KG1 (cell line): ENCODE measurements at regions not wholly inside any gene's neighbourhood (a gene's known extent, or its start where the extent isn't known, plus 50 kb on each side); places are given as distances from the start of the nearest gene placed in this dataset.

Source experiments
- DNase-seq: peaks from one replicate; lab custom pipeline; 2025; lab: John Stamatoyannopoulos, UW

GRCh38 chr21:36532769-36533467 lies 53.0 kb upstream of the CLDN14 start:
- DNase-seq: no peak

- DNase-seq: no peak
Measured at GRCh38 chr21:36533468-36533848, 53.5 kb upstream of the CLDN14 start.

GRCh38 chr21:36534656-36535055 lies 54.7 kb upstream of the CLDN14 start:
- DNase-seq: no peak

GRCh38 chr21:36535618-36536241 lies 55.8 kb upstream of the CLDN14 start:
- DNase-seq: no peak

- DNase-seq: no peak
Measured at GRCh38 chr21:36538761-36539160, 58.8 kb upstream of the CLDN14 start.

- DNase-seq: no peak
Measured at GRCh38 chr21:36539434-36540150, 59.7 kb upstream of the CLDN14 start.

GRCh38 chr21:36540700-36541099 lies 60.8 kb upstream of the CLDN14 start:
- DNase-seq: no peak

GRCh38 chr21:36541721-36542139 lies 61.8 kb upstream of the CLDN14 start:
- no peak for DNase-seq

- no peak for DNase-seq
Measured at GRCh38 chr21:36542312-36543101, 62.6 kb upstream of the CLDN14 start.

- DNase-seq: no peak
Measured at GRCh38 chr21:36543924-36544323, 64.0 kb upstream of the CLDN14 start.

- DNase-seq: no peak
Measured at GRCh38 chr21:36544545-36544944, 64.6 kb upstream of the CLDN14 start.

- DNase-seq: no peak
Measured at GRCh38 chr21:36545776-36546511, 66.0 kb upstream of the CLDN14 start.

- DNase-seq: no peak
Measured at GRCh38 chr21:36547464-36547863, 67.5 kb upstream of the CLDN14 start.

- no peak for DNase-seq
Measured at GRCh38 chr21:36548866-36549265, 68.9 kb upstream of the CLDN14 start.

- DNase-seq: no peak
Measured at GRCh38 chr21:36549470-36549869, 69.5 kb upstream of the CLDN14 start.

- no peak for DNase-seq
Measured at GRCh38 chr21:36550761-36551160, 70.8 kb upstream of the CLDN14 start.

- DNase-seq: no peak
Measured at GRCh38 chr21:36551321-36551720, 71.4 kb upstream of the CLDN14 start.

- DNase-seq: no peak
Measured at GRCh38 chr21:36551731-36552433, 72.0 kb upstream of the CLDN14 start.

- no peak for DNase-seq
Measured at GRCh38 chr21:36552434-36552785, 72.5 kb upstream of the CLDN14 start.

- DNase-seq: no peak
Measured at GRCh38 chr21:36553406-36553805, 73.5 kb upstream of the CLDN14 start.
